AG04449 (cell line): ENCODE measurements at regions not wholly inside any gene's neighbourhood (a gene's known extent, or its start where the extent isn't known, plus 50 kb on each side); places are given as distances from the start of the nearest gene placed in this dataset.

Experiments
- CTCF ChIA-PET: fragments of 350-600 bp; formaldehyde crosslinking; extraction: SDS; loops from one replicate; lab custom pipeline; 2021; ENCODE audit warnings: antibody characterized with exemption; lab: Yijun Ruan, JAX
- POLR2A ChIA-PET: fragments of 400-600, 350-600 bp; formaldehyde crosslinking; extraction: SDS; loops from one replicate; lab custom pipeline; 2020; ENCODE audit warnings: antibody characterized with exemption, inconsistent platforms; lab: Yijun Ruan, JAX
- DNase-seq: peaks from one replicate; pipeline ENCODE4 v3.0.0-alpha.2; 2010; ENCODE audit warnings: low read depth, low spot score
- H3K4me3 ChIP-seq: 2 replicates; pipeline ENCODE4 v1.5.1; 2011; ENCODE audit warnings: low read depth, mild to moderate bottlenecking, control low read depth, low read length
- TF ChIP-seq, protein P1 (sequence below): IDR thresholded peaks from one replicate; pipeline ENCODE4 v1.5.1; 2011; ENCODE audit warnings: mild to moderate bottlenecking, moderate library complexity, low read length, control low read depth, inconsistent platforms; ENCODE audit not compliant: insufficient read depth; ENCODE audit errors: missing control alignments

- TF ChIP-seq, protein P1, sequence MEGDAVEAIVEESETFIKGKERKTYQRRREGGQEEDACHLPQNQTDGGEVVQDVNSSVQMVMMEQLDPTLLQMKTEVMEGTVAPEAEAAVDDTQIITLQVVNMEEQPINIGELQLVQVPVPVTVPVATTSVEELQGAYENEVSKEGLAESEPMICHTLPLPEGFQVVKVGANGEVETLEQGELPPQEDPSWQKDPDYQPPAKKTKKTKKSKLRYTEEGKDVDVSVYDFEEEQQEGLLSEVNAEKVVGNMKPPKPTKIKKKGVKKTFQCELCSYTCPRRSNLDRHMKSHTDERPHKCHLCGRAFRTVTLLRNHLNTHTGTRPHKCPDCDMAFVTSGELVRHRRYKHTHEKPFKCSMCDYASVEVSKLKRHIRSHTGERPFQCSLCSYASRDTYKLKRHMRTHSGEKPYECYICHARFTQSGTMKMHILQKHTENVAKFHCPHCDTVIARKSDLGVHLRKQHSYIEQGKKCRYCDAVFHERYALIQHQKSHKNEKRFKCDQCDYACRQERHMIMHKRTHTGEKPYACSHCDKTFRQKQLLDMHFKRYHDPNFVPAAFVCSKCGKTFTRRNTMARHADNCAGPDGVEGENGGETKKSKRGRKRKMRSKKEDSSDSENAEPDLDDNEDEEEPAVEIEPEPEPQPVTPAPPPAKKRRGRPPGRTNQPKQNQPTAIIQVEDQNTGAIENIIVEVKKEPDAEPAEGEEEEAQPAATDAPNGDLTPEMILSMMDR = no peak
- DNase-seq = no peak
- CTCF ChIA-PET = no interaction called here
- no peak overlapping the region for H3K4me3 ChIP-seq
- POLR2A ChIA-PET = no interaction called here
These were observed 743.7 kb upstream of the HS3ST1 start for GRCh38 chr4:12172198-12172973.

DNA sequence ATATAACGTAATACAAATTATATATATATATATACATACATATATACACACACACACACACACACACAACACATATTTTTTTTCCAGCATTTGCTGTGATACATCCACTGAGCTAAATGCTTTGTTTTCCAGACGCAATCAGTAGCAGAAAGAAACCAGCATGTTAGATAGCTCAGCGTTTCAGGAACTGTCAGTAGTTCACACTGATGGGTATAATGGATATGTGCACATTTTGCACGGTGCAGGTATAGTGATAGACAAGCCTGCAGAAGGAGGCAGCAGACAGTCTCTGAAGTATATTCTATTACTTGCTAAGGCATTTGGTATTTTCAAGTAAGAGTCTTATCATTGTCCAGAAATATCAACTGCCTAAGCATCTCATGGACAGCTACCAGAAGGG, 741.6 kb upstream of the HS3ST1 start:
- DNase-seq = no peak
- H3K4me3 ChIP-seq = no peak overlapping the region
- POLR2A ChIA-PET = no interaction called here
- TF ChIP-seq, protein P1 = no peak
- CTCF ChIA-PET = no interaction called here

DNA sequence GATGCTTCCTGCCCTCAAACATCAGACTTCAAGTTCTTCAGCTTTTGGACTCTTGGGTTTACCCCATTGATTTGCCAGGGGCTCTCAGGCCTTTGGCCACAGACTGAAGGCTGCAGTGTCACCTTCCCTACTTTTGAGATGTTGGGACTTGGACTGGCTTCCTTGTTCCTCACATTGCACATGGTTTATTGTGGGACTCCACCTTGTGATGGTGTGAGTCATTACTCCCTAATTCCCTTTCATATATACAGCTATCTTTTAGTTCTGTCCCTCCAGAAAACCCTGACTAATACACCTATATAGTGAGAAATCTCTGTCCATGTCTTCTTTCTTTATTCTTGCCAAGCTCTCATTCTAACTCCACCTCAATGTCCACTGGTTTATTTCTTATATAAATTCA, 736.9 kb upstream of the HS3ST1 start:
- DNase-seq = no peak
- TF ChIP-seq, protein P1 = no peak
- H3K4me3 ChIP-seq = no peak overlapping the region
- POLR2A ChIA-PET = no interaction called here
- CTCF ChIA-PET = no interaction called here

GRCh38 chr4:12146339-12146738, 717.6 kb upstream of the HS3ST1 start:
- TF ChIP-seq, protein P1 = no peak
- ChIA-PET CTCF (no interaction called here), POLR2A (no interaction called here)
- H3K4me3 ChIP-seq = no peak overlapping the region
- DNase-seq = no peak

DNA sequence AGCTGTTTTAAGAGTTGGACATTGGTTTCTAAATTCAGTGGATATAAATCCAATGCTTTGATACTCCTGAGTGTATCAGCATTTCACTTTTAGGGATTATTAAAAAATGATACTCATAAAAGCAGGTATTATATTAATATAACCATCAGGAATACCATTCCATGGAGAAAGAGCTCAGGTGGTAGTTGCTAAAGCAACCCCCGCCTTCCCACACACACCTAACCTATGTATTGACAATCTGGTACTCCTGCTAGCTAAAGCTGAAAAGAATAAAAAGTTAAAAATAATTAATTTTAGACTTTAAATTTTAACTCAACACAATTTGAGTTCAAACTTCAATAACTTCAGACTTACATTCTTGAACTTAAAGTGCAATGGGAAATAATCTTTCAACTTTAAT, 717.1 kb upstream of the HS3ST1 start:
- ChIA-PET POLR2A (no interaction called here), CTCF (no interaction called here)
- no peak overlapping the region for H3K4me3 ChIP-seq
- no peak for DNase-seq
- TF ChIP-seq, protein P1 = no peak

DNA sequence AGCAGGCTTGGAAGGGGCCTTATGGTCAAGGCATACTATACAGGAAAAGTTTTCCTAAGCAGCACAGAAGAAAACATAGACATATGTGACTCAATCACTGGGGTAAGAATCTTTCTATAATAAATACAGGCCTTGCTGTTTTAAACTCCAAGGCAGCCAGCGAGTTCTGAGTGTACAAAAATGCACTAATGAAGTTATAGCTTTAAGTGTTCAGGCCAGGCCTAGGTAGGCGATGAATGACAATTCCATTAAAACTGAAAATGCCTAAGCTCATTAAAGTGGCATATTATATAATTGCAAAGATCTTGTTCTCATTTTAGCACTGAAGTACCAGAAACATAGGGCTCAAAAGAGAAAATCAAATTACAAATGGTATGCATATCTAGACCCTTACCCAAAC, 716.4 kb upstream of the HS3ST1 start:
- DNase-seq = no peak
- ChIA-PET CTCF (no interaction called here), POLR2A (no interaction called here)
- TF ChIP-seq, protein P1 = no peak
- H3K4me3 ChIP-seq = no peak overlapping the region
